ENCODE measurements at regions not wholly inside any gene's neighbourhood (a gene's known extent, or its start where the extent isn't known, plus 50 kb on each side); places are given as distances from the start of the nearest gene placed in this dataset.

DNA sequence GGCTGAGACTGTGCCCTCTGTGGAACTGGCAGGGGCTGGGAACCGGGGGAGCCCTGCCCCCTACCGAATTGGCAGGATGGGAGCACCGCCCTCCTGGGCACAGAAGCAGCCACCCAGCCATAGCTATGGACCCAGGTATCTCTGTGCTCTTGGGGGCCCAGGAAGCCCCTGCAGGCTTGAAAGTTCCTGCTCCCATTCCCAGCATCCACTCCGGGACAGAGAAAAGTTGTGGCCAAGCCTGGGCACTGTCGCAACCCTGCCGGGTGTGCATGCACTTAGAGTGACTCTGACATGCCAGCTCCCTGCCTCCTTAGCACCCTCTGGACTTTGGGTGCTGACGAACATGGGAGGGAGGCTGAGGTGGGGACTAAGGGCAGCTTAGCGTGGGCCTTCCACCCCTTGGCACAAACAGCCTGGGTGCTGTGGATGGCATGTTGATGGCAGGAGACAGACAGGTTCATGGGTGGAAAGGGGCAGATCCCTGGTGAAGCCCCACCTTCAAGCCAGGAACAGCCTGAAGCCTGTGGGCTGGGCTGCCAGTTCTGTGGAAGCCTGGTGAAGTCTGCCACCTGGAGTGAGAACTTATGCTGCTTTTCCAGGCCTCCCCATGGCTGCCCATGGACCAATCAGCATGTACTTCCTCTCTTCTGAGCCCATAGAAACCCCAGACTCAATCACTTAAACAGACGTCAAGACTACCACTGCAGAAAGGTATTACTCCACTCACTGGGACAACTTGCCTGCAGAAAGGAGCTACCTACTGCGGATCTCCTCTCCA, 279.0 kb downstream of the ATXN7L3B start:
- DNase-seq (ENCODE audit: low read depth) = no peak

DNA sequence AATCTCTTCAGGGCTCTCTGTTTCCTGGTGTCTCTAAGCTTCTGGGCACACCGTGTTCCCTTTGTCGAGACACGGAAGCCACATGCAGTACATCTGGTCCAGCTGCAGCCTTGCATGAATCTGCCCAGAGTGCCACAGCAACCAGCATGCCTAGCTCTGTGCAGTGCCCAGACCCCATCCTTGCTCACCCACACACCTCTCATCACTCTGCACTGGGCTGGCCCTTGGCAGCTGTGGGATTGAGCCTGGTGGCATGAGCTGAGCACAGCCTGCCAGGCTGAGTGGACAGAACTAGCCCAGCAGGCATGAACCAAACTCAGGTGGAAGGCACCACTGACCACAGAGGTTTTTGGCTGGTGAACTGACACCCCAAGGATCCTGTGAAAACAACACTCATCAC, 279.9 kb downstream of the ATXN7L3B start:
- no peak for DNase-seq (ENCODE audit: low read depth)

GRCh38 chr12:74818412-74818811, 280.8 kb downstream of the ATXN7L3B start:
- DNase-seq (ENCODE audit: low read depth) = no peak

- DNase-seq (ENCODE audit: low read depth) = no peak
These were observed 282.7 kb downstream of the ATXN7L3B start for GRCh38 chr12:74820324-74820723.

- no peak for DNase-seq (ENCODE audit: low read depth)
These were observed 298.9 kb downstream of the ATXN7L3B start for GRCh38 chr12:74836567-74836966.

DNA sequence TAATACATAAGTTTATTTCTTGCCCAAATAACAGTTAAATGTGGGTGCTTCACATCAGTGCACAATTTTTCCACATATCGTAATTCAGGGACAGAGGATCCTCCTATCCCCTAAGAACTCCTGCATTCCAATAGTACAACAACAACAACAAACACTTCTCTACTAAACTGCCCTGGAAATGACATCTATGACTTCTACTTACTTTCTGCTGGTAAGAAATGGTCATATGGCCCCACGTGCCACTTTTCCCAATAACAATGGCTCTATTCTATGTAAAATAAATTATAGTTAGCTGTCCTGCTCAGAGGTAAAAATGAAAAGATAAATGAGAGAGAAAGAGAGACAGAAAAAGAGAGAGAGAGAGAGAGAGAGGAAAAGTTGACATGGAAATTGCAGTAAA, 308.5 kb downstream of the ATXN7L3B start:
- no peak for DNase-seq (ENCODE audit: low read depth)

DNA sequence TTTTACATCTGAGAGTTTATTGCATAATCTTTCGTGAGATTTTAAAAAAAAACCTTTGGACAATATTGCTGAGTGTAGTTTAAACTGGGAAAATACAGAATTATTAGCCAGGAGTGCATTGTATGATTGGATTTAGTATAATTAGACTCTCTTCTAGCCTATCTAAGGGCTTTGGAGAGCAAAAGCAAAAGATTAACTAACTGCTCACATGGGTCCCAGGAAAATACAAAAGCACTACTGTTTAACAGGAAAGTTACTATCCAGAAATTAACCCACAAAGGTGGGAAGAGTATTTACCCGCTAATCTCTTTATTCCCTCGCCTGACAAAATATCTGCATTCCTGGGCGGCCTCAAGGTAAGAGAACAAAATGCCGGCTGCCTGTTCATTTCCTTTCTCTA, 309.5 kb downstream of the ATXN7L3B start:
- no peak for DNase-seq (ENCODE audit: low read depth)

- no peak for DNase-seq (ENCODE audit: low read depth)
These were observed 310.4 kb downstream of the ATXN7L3B start for GRCh38 chr12:74848006-74848405.

DNA sequence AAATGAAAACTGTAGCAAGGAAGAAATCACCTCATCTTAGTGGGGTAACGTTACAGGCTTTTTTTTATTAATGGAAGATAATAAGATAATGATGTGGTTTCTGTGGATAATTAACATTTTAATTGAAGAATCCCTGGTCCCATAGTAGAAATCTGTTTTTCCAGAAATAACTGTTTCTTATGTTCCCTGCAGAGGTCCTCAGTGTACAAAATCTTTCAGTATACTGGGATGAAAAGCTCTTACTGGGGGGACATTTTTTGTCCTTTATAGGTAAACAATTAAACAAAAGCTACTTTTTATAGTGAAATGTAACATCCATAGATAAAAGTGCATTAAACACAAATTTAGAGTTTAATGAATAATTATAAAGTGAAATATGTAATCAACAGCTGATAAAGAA, 312.2 kb downstream of the ATXN7L3B start:
- no peak for DNase-seq (ENCODE audit: low read depth)

DNA sequence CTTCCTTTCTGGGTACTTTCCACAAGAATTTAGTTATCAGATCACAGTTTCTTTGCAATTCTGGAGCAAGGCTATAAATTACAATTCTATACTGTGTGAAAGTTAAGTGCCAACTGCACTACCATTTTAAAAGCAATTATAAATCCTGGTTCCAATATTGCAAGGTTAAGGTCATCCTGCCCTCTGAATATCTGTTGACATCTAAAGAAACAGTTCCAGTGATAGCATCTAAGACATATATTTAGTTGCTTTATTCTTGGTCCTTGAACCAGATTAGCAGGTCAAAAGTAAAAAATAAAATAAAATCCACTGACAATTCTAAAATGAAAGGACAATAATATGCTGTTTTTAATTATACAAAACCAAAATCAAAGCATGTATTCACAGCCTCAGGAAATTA, 334.2 kb downstream of the ATXN7L3B start:
- DNase-seq (ENCODE audit: low read depth) = no peak

- no peak for DNase-seq (ENCODE audit: low read depth)
These were observed 323.9 kb downstream of the KCNC2 start for GRCh38 chr12:74885775-74886174.

GRCh38 chr12:74889073-74889472, 320.6 kb downstream of the KCNC2 start:
- no peak for DNase-seq (ENCODE audit: low read depth)

GRCh38 chr12:74889563-74890236, 319.9 kb downstream of the KCNC2 start:
- DNase-seq (ENCODE audit: low read depth) = peak; percentile 64

- peak; percentile 88 for DNase-seq (ENCODE audit: low read depth)
These were observed 319.4 kb downstream of the KCNC2 start for GRCh38 chr12:74890237-74890599.

- peak; percentile 8 for DNase-seq (ENCODE audit: low read depth)
These were observed 318.5 kb downstream of the KCNC2 start for GRCh38 chr12:74891083-74891668.

DNA sequence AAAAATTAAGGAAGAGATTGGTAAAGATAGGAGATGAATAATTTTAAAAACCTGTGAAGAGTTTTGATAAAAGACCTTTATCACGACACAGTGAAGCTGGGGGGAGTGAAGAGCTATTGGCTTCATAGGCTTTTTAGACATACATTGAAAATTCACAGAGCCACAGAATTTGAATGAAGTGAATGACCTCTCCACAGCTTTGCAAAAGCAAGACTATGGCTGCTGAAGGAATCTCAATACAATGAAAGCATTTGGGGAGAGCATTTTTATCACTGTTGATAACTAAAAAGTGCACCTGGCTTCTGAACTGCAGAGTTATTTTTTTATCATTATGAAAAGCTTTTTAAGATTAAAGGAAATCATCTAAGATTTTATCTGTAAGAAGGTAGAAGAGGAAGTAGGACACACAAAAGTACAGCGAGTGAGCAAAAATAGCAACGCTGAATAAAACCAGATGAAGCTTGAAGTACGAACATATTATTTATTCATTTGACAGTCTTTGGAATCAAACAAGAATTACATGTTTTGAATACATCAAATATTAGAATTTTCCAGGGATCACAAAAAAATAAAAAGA, 317.5 kb downstream of the KCNC2 start:
- no peak for DNase-seq (ENCODE audit: low read depth)

DNA sequence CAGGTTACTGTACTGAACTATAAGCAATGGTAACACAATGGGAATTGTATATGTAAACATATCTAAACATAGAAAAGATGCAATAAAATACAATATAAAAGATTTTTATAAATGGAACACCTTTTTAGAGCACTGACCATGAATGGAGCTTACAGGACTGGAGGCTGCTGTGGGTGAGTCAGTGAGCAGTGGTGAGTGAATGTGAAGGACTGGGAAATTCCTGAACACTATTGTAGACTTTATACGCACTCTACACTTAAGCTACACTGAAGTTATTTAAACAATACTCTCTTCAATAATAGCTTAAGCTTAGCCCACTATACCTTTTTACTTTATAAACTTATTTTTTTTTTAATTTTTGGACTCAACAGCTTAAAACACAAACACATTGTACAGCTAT, 313.5 kb downstream of the KCNC2 start:
- DNase-seq (ENCODE audit: low read depth) = no peak

GRCh38 chr12:74897425-74898211, 312.0 kb downstream of the KCNC2 start:
- no peak for DNase-seq (ENCODE audit: low read depth)

GRCh38 chr12:74899031-74899829, 310.4 kb downstream of the KCNC2 start:
- peak; percentile 2 for DNase-seq (ENCODE audit: low read depth)

DNA sequence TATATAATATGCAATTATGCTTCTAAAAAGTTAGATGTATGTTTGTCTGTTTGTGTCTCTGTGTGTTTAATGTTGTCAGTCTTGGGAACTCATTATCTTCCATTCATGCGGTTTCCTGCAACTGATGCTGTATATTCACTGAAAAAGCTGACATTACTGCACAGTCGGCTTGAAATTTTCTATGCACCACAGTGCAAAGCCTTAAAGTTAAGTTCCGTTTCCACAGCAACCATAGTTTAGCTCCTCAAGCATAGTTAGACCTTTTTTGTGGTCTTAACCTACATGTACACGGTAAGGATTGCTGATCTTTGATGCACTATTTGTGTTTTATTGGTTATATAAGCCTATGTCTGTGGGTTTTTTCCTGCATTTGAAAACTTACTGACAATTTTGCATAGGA, 309.4 kb downstream of the KCNC2 start:
- no peak for DNase-seq (ENCODE audit: low read depth)

DNA sequence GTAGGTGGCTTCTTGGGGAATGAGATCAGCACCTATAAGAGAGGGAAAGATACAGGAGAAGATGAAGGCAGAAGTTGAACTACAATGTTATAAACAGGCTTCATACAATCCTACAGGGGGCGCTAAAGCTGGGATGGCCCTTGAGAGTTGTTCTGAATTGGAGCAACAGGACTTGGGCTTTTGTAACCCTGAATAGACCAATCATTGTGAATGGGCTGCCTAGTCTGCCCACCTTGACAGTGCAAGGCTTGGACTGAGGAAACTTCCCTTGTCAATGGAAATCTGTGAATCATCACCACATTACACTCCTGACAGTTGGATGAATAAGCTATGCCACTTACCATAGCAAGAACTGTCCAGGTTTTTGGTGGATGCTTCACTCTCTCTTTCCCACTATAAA, 306.1 kb downstream of the KCNC2 start:
- no peak for DNase-seq (ENCODE audit: low read depth)
